GM23248 (cell line): ENCODE measurements at regions not wholly inside any gene's neighbourhood (a gene's known extent, or its start where the extent isn't known, plus 50 kb on each side); places are given as distances from the start of the nearest gene placed in this dataset.

Experiments
- EZH2 ChIP-seq: fragments of 200-600 bp; sonication (generic); IDR thresholded peaks from 2 replicates; pipeline ENCODE4 v1.6.1; 2018; ENCODE audit warnings: antibody characterized with exemption, mild to moderate bottlenecking; ENCODE audit not compliant: insufficient read depth, poor library complexity, severe bottlenecking
- EZH2phosphoT487 ChIP-seq: fragments of 200-600 bp; sonication (generic); IDR thresholded peaks from 2 replicates; pipeline ENCODE4 v1.6.1; 2018; ENCODE audit warnings: antibody characterized with exemption, moderate library complexity, mild to moderate bottlenecking, low read depth; ENCODE audit not compliant: insufficient read depth

- no peak for TF ChIP-seq EZH2
- TF ChIP-seq EZH2phosphoT487, result no peak
Observed at GRCh38 chr14:94914191-94914590, 144.3 kb upstream of the GSC start.
